H9 (cell line): ENCODE measurements at regions not wholly inside any gene's neighbourhood (a gene's known extent, or its start where the extent isn't known, plus 50 kb on each side); places are given as distances from the start of the nearest gene placed in this dataset.

ENCODE experiments used
- DNase-seq: peaks from one replicate; pipeline ENCODE4 v3.0.0-alpha.2; 2017
- H2AFZ ChIP-seq: one replicate; pipeline ENCODE4 v1.6.1; 2013; ENCODE audit warnings: mild to moderate bottlenecking, low read length, control low read depth, moderate library complexity
- H2AK5ac ChIP-seq: 2 replicates; pipeline ENCODE4 v1.6.1; 2013; ENCODE audit warnings: low read length, control low read depth, mixed read lengths; ENCODE audit not compliant: insufficient read length
- H2BK120ac ChIP-seq: one replicate; pipeline ENCODE4 v1.6.1; 2013; ENCODE audit warnings: low read depth, mild to moderate bottlenecking, low read length, control low read depth, inconsistent platforms; ENCODE audit not compliant: poor library complexity, severe bottlenecking
- H2BK12ac ChIP-seq: 2 replicates; pipeline ENCODE4 v1.6.1; 2013; ENCODE audit warnings: low read length, control low read depth, mixed read lengths, low read depth; ENCODE audit not compliant: insufficient read length
- H2BK15ac ChIP-seq: 2 replicates; pipeline ENCODE4 v1.6.1; 2013; ENCODE audit warnings: low read depth, low read length, control low read depth
- H2BK20ac ChIP-seq: one replicate; pipeline ENCODE4 v1.6.1; 2013; ENCODE audit warnings: low read depth, mild to moderate bottlenecking, low read length, control low read depth, inconsistent platforms; ENCODE audit not compliant: poor library complexity, severe bottlenecking
- H2BK5ac ChIP-seq: 2 replicates; pipeline ENCODE4 v1.6.1; 2013; ENCODE audit warnings: low read length, control low read depth, mixed read lengths; ENCODE audit not compliant: insufficient read length
- H3K14ac ChIP-seq: 2 replicates; pipeline ENCODE4 v1.6.1; 2013; ENCODE audit warnings: low read length, control low read depth; ENCODE audit not compliant: insufficient read depth
- H3K18ac ChIP-seq: 2 replicates; pipeline ENCODE4 v1.6.1; 2013; ENCODE audit warnings: low read depth, mild to moderate bottlenecking, mixed read lengths, low read length, control low read depth; ENCODE audit not compliant: insufficient read length
- H3K23ac ChIP-seq: 2 replicates; pipeline ENCODE4 v1.6.1; 2013; ENCODE audit warnings: low read length, control low read depth, mixed read lengths, low read depth; ENCODE audit not compliant: insufficient read length
- H3K23me2 ChIP-seq: 2 replicates; pipeline ENCODE4 v1.6.1; 2013; ENCODE audit warnings: low read depth, mild to moderate bottlenecking, mixed read lengths, low read length, control low read depth; ENCODE audit not compliant: insufficient read length, poor library complexity, severe bottlenecking
- H3K27ac ChIP-seq: 2 replicates; pipeline ENCODE4 v1.5.1; 2013; ENCODE audit warnings: low read length, control low read depth, mixed read lengths, low read depth; ENCODE audit not compliant: insufficient read length
- H3K27me3 ChIP-seq: 2 replicates; pipeline ENCODE4 v1.6.1; 2013; ENCODE audit warnings: low read length, control low read depth, inconsistent platforms; ENCODE audit not compliant: insufficient read depth
- H3K4ac ChIP-seq: 2 replicates; pipeline ENCODE4 v1.6.1; 2013; ENCODE audit warnings: low read depth, mild to moderate bottlenecking, control low read depth, inconsistent platforms, low read length, moderate library complexity
- H3K4me1 ChIP-seq: 2 replicates; pipeline ENCODE4 v1.6.1; 2013; ENCODE audit warnings: low read length, control low read depth, inconsistent platforms; ENCODE audit not compliant: insufficient read depth
- H3K4me2 ChIP-seq: 2 replicates; pipeline ENCODE4 v1.6.1; 2013; ENCODE audit warnings: low read length, control low read depth, mixed read lengths; ENCODE audit not compliant: insufficient read length, insufficient read depth
- H3K56ac ChIP-seq: 2 replicates; pipeline ENCODE4 v1.6.1; 2013; ENCODE audit warnings: low read depth, mild to moderate bottlenecking, mixed read lengths, low read length, control low read depth; ENCODE audit not compliant: insufficient read length
- H3K79me1 ChIP-seq: 2 replicates; pipeline ENCODE4 v1.6.1; 2013; ENCODE audit warnings: low read depth, mild to moderate bottlenecking, moderate library complexity, low read length, control low read depth, inconsistent platforms; ENCODE audit not compliant: insufficient read depth, poor library complexity, severe bottlenecking
- H3K79me2 ChIP-seq: 2 replicates; pipeline ENCODE4 v1.6.1; 2013; ENCODE audit warnings: low read length, control low read depth, inconsistent platforms; ENCODE audit not compliant: insufficient read depth
- H3K9ac ChIP-seq: 2 replicates; pipeline ENCODE4 v1.6.1; 2013; ENCODE audit warnings: low read length, control low read depth, mixed read lengths; ENCODE audit not compliant: insufficient read length; ENCODE audit errors: extremely low read depth
- H3K9me3 ChIP-seq: one replicate; pipeline ENCODE4 v1.6.1; 2013; ENCODE audit warnings: low read depth, low read length, inconsistent platforms; ENCODE audit not compliant: control insufficient read depth
- H3T11ph ChIP-seq: one replicate; pipeline ENCODE4 v1.6.1; 2013; ENCODE audit warnings: mild to moderate bottlenecking, low read length, control low read depth, inconsistent platforms
- H4K20me1 ChIP-seq: one replicate; pipeline ENCODE4 v1.6.1; 2013; ENCODE audit not compliant: control insufficient read depth, insufficient read length, insufficient read depth
- H4K5ac ChIP-seq: 2 replicates; pipeline ENCODE4 v1.6.1; 2013; ENCODE audit warnings: low read depth, mild to moderate bottlenecking, mixed read lengths, low read length, control low read depth; ENCODE audit not compliant: insufficient read length
- H4K8ac ChIP-seq: replicated peaks from 2 replicates; pipeline ENCODE4 v1.6.1; 2013; ENCODE audit warnings: low read length, control low read depth, mixed read lengths, low read depth; ENCODE audit not compliant: insufficient read length
- H4K91ac ChIP-seq: 2 replicates; pipeline ENCODE4 v1.6.1; 2013; ENCODE audit warnings: low read depth, mild to moderate bottlenecking, moderate library complexity, mixed read lengths, low read length, control low read depth; ENCODE audit not compliant: insufficient read length
- H3K27ac Mint-ChIP-seq, 3 experiments: 2 replicates in 2 of 3; 3 replicates in 1 of 3; pipeline ENCODE4 v1.8.0; 2020 to 2021; ENCODE audit warnings: mixed read lengths in 3 of 3, mild to moderate bottlenecking in 1 of 3, moderate library complexity in 1 of 3
- H3K27me3 Mint-ChIP-seq: 2 replicates; pipeline ENCODE4 v1.8.0; 2021; ENCODE audit warnings: low read depth, mild to moderate bottlenecking, moderate library complexity, mixed read lengths
- H3K36me3 Mint-ChIP-seq, 3 experiments: 2 replicates in 2 of 3; 3 replicates in 1 of 3; pipeline ENCODE4 v1.8.0; 2020 to 2021; ENCODE audit warnings: low read depth in 3 of 3, mixed read lengths in 3 of 3; ENCODE audit not compliant: insufficient read depth in 1 of 3
- H3K4me1 Mint-ChIP-seq, 2 experiments: 2 replicates each; pipeline ENCODE4 v1.8.0; 2020; ENCODE audit warnings: mixed read lengths in 2 of 2
- H3K4me3 Mint-ChIP-seq, 2 experiments: 2 replicates in 1 of 2; 3 replicates in 1 of 2; pipeline ENCODE4 v1.8.0; 2020 to 2021; ENCODE audit warnings: mild to moderate bottlenecking in 2 of 2, mixed read lengths in 2 of 2, moderate library complexity in 1 of 2
- H3K9me3 Mint-ChIP-seq, 2 experiments: 2 replicates in 1 of 2; 3 replicates in 1 of 2; pipeline ENCODE4 v1.8.0; 2020; ENCODE audit warnings: mild to moderate bottlenecking in 2 of 2, mixed read lengths in 2 of 2, moderate library complexity in 1 of 2
- WGBS: extraction: QIAGEN DNeasy Blood & Tissue Kit; methylation state at CpG from one replicate; pipeline ENCODE4 v1.1.7; 2013; ENCODE audit warnings: missing lambda C conversion rate, low lambda C conversion rate, mixed read lengths; ENCODE audit not compliant: insufficient read length; ENCODE audit errors: extremely low coverage; 5-methylcytosine and 5-hydroxymethylcytosine counted together
- TF ChIP-seq, protein P1 (sequence below): fragments of 200-600 bp; sonication (generic); conservative IDR thresholded peaks from 3 replicates; pipeline ENCODE4 v1.8.0; 2021; ENCODE audit warnings: antibody characterized with exemption, mild to moderate bottlenecking

- no peak overlapping the region for H3K4ac ChIP-seq
- TF ChIP-seq, protein P1, sequence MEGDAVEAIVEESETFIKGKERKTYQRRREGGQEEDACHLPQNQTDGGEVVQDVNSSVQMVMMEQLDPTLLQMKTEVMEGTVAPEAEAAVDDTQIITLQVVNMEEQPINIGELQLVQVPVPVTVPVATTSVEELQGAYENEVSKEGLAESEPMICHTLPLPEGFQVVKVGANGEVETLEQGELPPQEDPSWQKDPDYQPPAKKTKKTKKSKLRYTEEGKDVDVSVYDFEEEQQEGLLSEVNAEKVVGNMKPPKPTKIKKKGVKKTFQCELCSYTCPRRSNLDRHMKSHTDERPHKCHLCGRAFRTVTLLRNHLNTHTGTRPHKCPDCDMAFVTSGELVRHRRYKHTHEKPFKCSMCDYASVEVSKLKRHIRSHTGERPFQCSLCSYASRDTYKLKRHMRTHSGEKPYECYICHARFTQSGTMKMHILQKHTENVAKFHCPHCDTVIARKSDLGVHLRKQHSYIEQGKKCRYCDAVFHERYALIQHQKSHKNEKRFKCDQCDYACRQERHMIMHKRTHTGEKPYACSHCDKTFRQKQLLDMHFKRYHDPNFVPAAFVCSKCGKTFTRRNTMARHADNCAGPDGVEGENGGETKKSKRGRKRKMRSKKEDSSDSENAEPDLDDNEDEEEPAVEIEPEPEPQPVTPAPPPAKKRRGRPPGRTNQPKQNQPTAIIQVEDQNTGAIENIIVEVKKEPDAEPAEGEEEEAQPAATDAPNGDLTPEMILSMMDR = no peak
- no peak overlapping the region for H4K91ac ChIP-seq
- no peak overlapping the region for H3K27ac Mint-ChIP-seq
- no peak overlapping the region for H2BK20ac ChIP-seq
- H3T11ph ChIP-seq = no peak overlapping the region
- H4K8ac ChIP-seq = no peak overlapping the region
- no peaks in the 10 kb centered on the region for H3K27me3 ChIP-seq
- H3K79me1 ChIP-seq = no peaks in the 10 kb centered on the region
- no peak overlapping the region for H2BK12ac ChIP-seq
- WGBS = no CpG with 5 or more reads among the region's 7 CpGs
- H3K79me2 ChIP-seq = no peaks in the 10 kb centered on the region
- no peak overlapping the region for H3K56ac ChIP-seq
- no peak overlapping the region for H3K4me3 Mint-ChIP-seq
- H2AK5ac ChIP-seq = no peak overlapping the region
- no peaks in the 10 kb centered on the region for H3K23me2 ChIP-seq
- peaks cover 14 to 15% of the 10 kb centered on the region in 2 experiments for H3K4me1 Mint-ChIP-seq
- no peak overlapping the region for H3K14ac ChIP-seq
- H3K27ac ChIP-seq = no peak overlapping the region
- no peaks in the 10 kb centered on the region for H3K9me3 Mint-ChIP-seq
- H4K20me1 ChIP-seq = no peaks in the 10 kb centered on the region
- no peak overlapping the region for H3K23ac ChIP-seq
- H3K4me2 ChIP-seq = no peak overlapping the region
- no peak overlapping the region for H2BK5ac ChIP-seq
- H2BK120ac ChIP-seq = no peak overlapping the region
- H4K5ac ChIP-seq = no peak overlapping the region
- H3K18ac ChIP-seq = no peak overlapping the region
- DNase-seq = no peak
- no peaks in the 10 kb centered on the region for H3K4me1 ChIP-seq
- H2AFZ ChIP-seq = no peak overlapping the region
- no peak overlapping the region for H3K9ac ChIP-seq
- H3K9me3 ChIP-seq = no peaks in the 10 kb centered on the region
- H3K27me3 Mint-ChIP-seq = peaks cover 8% of the 10 kb centered on the region
- no peak overlapping the region for H2BK15ac ChIP-seq
- no peaks in the 10 kb centered on the region; a peak in 1 of 7 replicates for H3K36me3 Mint-ChIP-seq
Measured at GRCh38 chr3:124234852-124235252, 242.9 kb upstream of the ROPN1 start.
